NCI-H1436 treated with DMSO at 0.1 percent for 48 hours (cell line): ENCODE measurements at regions not wholly inside any gene's neighbourhood (a gene's known extent, or its start where the extent isn't known, plus 50 kb on each side); places are given as distances from the start of the nearest gene placed in this dataset.
"Not testable (repeated sequence)": the region's sequence is repeated elsewhere in the genome, so short reads cannot be mapped to it uniquely, and the experiment has no call there.

Experiments used
- DNase-seq: peaks from one replicate; lab custom pipeline; 2025; lab: John Stamatoyannopoulos, UW

GRCh38 chr21:25531538-25532250 lies 75.6 kb downstream of the MRPL39 start:
- DNase-seq = not testable (repeated sequence)

GRCh38 chr21:25528515-25528914 lies 78.8 kb downstream of the MRPL39 start:
- DNase-seq = no peak

- DNase-seq = no peak
Measured at GRCh38 chr21:25518491-25518911, 88.8 kb downstream of the MRPL39 start.

GRCh38 chr21:25515484-25516405 lies 91.5 kb downstream of the MRPL39 start:
- DNase-seq = no peak

- no peak for DNase-seq
Measured at GRCh38 chr21:25513810-25514209, 93.5 kb downstream of the MRPL39 start.

- no peak for DNase-seq
Measured at GRCh38 chr21:25512095-25513081, 94.9 kb downstream of the MRPL39 start.

GRCh38 chr21:25509862-25510261 lies 97.4 kb downstream of the MRPL39 start:
- DNase-seq = no peak

- no peak for DNase-seq
Measured at GRCh38 chr21:25508364-25508763, 98.9 kb downstream of the MRPL39 start.

GRCh38 chr21:25507522-25507921 lies 99.8 kb downstream of the MRPL39 start:
- DNase-seq = no peak

- DNase-seq = peak; percentile 38
Measured at GRCh38 chr21:25506887-25507286, 100.4 kb downstream of the MRPL39 start.

- no peak for DNase-seq
Measured at GRCh38 chr21:25506261-25506660, 101.0 kb downstream of the MRPL39 start.

- no peak for DNase-seq
Measured at GRCh38 chr21:25503981-25504380, 103.3 kb downstream of the MRPL39 start.

GRCh38 chr21:25501996-25502665 lies 105.2 kb downstream of the MRPL39 start:
- DNase-seq = no peak

- DNase-seq = no peak
Measured at GRCh38 chr21:25501462-25501861, 105.8 kb downstream of the MRPL39 start.

- DNase-seq = no peak
Measured at GRCh38 chr21:25500598-25500997, 106.7 kb downstream of the MRPL39 start.

- no peak for DNase-seq
Measured at GRCh38 chr21:25496825-25497482, 110.3 kb downstream of the MRPL39 start.

GRCh38 chr21:25494804-25495203 lies 112.5 kb downstream of the MRPL39 start:
- no peak for DNase-seq

GRCh38 chr21:25493722-25494121 lies 113.6 kb downstream of the MRPL39 start:
- DNase-seq = no peak

- DNase-seq = no peak
Measured at GRCh38 chr21:25491267-25491666, 116.0 kb downstream of the MRPL39 start.

GRCh38 chr21:25490742-25491141 lies 116.5 kb downstream of the MRPL39 start:
- DNase-seq = no peak

- DNase-seq = no peak
Measured at GRCh38 chr21:25489673-25490072, 117.6 kb downstream of the MRPL39 start.
